HepG2 (cell line): ENCODE measurements at regions not wholly inside any gene's neighbourhood (a gene's known extent, or its start where the extent isn't known, plus 50 kb on each side); places are given as distances from the start of the nearest gene placed in this dataset.

Experiments
- ATAC-seq: fragments of 200-7000 bp; cut with Tn5 transposase; 3 replicates; pipeline ENCODE4 v1.9.1; 2020; ENCODE audit warnings: mild to moderate bottlenecking, moderate library complexity
- BruUV-seq: library from RNA; stranded (reverse); fragments of 400-500 nt; replicated peaks from 2 replicates; lab custom pipeline; 2021; lab: Mats Ljungman, UMichigan
- CTCF ChIA-PET: fragments of 300-600 bp; formaldehyde crosslinking; extraction: SDS; loops from one replicate; lab custom pipeline; 2021; ENCODE audit warnings: low total read pairs, inconsistent platforms, low intra/inter-chr PET ratio; lab: Yijun Ruan, JAX
- POLR2A ChIA-PET: fragments of 350-600 bp; sonication (Branson Sonifier 250); formaldehyde crosslinking; loops from one replicate; lab custom pipeline; 2020; ENCODE audit warnings: antibody characterized with exemption, inconsistent platforms; lab: Yijun Ruan, JAX
- DNase-seq: peaks from one replicate; pipeline ENCODE4 v3.0.0-alpha.2; 2015; ENCODE audit warnings: low spot score
- FAIRE-seq: peaks from 3 replicates; lab custom pipeline; 2011; peaks lifted over from hg19 to GRCh38; lab: Jason Lieb, UNC
- H2AFZ ChIP-seq: one replicate; pipeline ENCODE4 v1.6.1; 2011; ENCODE audit warnings: low read length, inconsistent platforms
- H3K27ac ChIP-seq: fragments of 300-600 bp; 3 replicates; pipeline ENCODE4 v1.8.0; 2011; ENCODE audit warnings: mixed run types, mild to moderate bottlenecking, mixed read lengths, low read length, inconsistent platforms; ENCODE audit not compliant: insufficient read depth; ENCODE audit errors: extremely low read length
- H3K27me3 ChIP-seq, 2 experiments: fragments of 200-600 bp in 1 of 2; 2 replicates in 1 of 2; 3 replicates in 1 of 2; pipeline versions ENCODE4 v1.6.0 to v1.8.0; 2011; ENCODE audit warnings: low read length in 2 of 2, mild to moderate bottlenecking in 2 of 2, moderate library complexity in 2 of 2, inconsistent platforms in 1 of 2; ENCODE audit not compliant: insufficient read depth in 2 of 2, control insufficient read depth in 1 of 2
- H3K36me3 ChIP-seq, 2 experiments: fragments of 200-600 bp in 1 of 2; replicated peaks in 1 of 2; 2 replicates in 1 of 2; 3 replicates in 1 of 2; pipeline versions ENCODE4 v1.5.1 to v1.8.0; 2011; ENCODE audit warnings: low read length in 2 of 2, inconsistent platforms in 1 of 2; ENCODE audit not compliant: insufficient read depth in 2 of 2, control insufficient read depth in 1 of 2
- H3K4me1 ChIP-seq: 2 replicates; pipeline ENCODE4 v1.5.1; 2012; ENCODE audit warnings: low read length, inconsistent platforms; ENCODE audit not compliant: insufficient read depth
- H3K4me2 ChIP-seq: 2 replicates; pipeline ENCODE4 v1.6.0; 2011; ENCODE audit warnings: low read depth, low read length, inconsistent platforms
- H3K4me3 ChIP-seq, 3 experiments: fragments of 200-600 bp in 1 of 3; sonication (generic), shearing (Covaris generic) in 1 of 3; replicated peaks in 1 of 3; 2 replicates each; pipeline ENCODE4 v1.5.1; 2011 to 2016; ENCODE audit warnings: low read length in 3 of 3, inconsistent platforms in 2 of 3, low read depth in 2 of 3, mild to moderate bottlenecking in 2 of 3, control low read depth in 1 of 3, mixed read lengths in 1 of 3; ENCODE audit not compliant: insufficient read depth in 1 of 3
- H3K79me2 ChIP-seq: one replicate; pipeline ENCODE4 v1.6.1; 2011; ENCODE audit warnings: low read length, inconsistent platforms; ENCODE audit not compliant: insufficient read depth
- H3K9ac ChIP-seq: 2 replicates; pipeline ENCODE4 v1.6.0; 2011; ENCODE audit warnings: mild to moderate bottlenecking, low read depth, low read length, inconsistent platforms; ENCODE audit not compliant: insufficient read depth
- H3K9me3 ChIP-seq: 2 replicates; pipeline ENCODE4 v1.5.1; 2012; ENCODE audit warnings: mild to moderate bottlenecking, low read length
- H4K20me1 ChIP-seq: 2 replicates; pipeline ENCODE4 v1.6.0; 2011; ENCODE audit warnings: inconsistent platforms, mild to moderate bottlenecking, low read length, moderate library complexity; ENCODE audit not compliant: insufficient read depth
- KLF13 ChIP-seq: sonication (generic); formaldehyde crosslinking; IDR thresholded peaks from 2 replicates; pipeline ENCODE4 v1.4.0; 2020; ENCODE audit warnings: mild to moderate bottlenecking, missing genetic modification reagents
- NFIC ChIP-seq: IDR thresholded peaks from 2 replicates; pipeline ENCODE4 v1.6.1; 2012; ENCODE audit warnings: mild to moderate bottlenecking, low read length, inconsistent platforms
- SMARCE1 ChIP-seq: fragments of 450-650 bp; IDR thresholded peaks from 2 replicates; pipeline ENCODE4 v1.6.1; 2017; ENCODE audit warnings: borderline replicate concordance
- ZFP82 ChIP-seq: sonication (generic); formaldehyde crosslinking; IDR thresholded peaks from 2 replicates; pipeline ENCODE4 v1.5.1; 2020; ENCODE audit warnings: mild to moderate bottlenecking, missing genetic modification reagents, borderline replicate concordance
- ZNF577 ChIP-seq: sonication (generic); formaldehyde crosslinking; IDR thresholded peaks from 2 replicates; pipeline ENCODE4 v1.4.0; 2020; ENCODE audit warnings: mild to moderate bottlenecking, low read depth, missing genetic modification reagents, borderline replicate concordance
- ZNF703 ChIP-seq: sonication (generic); formaldehyde crosslinking; IDR thresholded peaks from 2 replicates; pipeline ENCODE4 v1.5.1; 2020; ENCODE audit warnings: missing genetic modification reagents, mild to moderate bottlenecking, moderate library complexity, borderline replicate concordance
- ZNF839 ChIP-seq: sonication (generic); formaldehyde crosslinking; IDR thresholded peaks from 2 replicates; pipeline ENCODE4 v1.4.0; 2020; ENCODE audit warnings: missing genetic modification reagents, mild to moderate bottlenecking, borderline replicate concordance
- WGBS: methylation state at CpG from one replicate; pipeline ENCODE4 v1.1.6; 2017; ENCODE audit warnings: low lambda C conversion rate; 5-methylcytosine and 5-hydroxymethylcytosine counted together
- in situ Hi-C: cut with HindIII; loops from 2 replicates; pipeline ENCODE4 v1.10.0; 2017; ENCODE audit warnings: low pct_unique_long_range_greater_than_20kb; ENCODE audit not compliant: extremely low pct_ligation_motif_present
- intact Hi-C: fragments of 100-400 bp; cut with micrococcal nuclease; formaldehyde crosslinking; loops from one replicate; pipeline ENCODE4 v1.10.0; 2022; ENCODE audit not compliant: unreplicated experiment
- TF ChIP-seq, protein P1 (sequence below): sonication (generic); formaldehyde crosslinking; IDR thresholded peaks from 2 replicates; pipeline ENCODE4 v1.5.0; 2020; ENCODE audit warnings: missing genetic modification reagents, mild to moderate bottlenecking, borderline replicate concordance
- TF ChIP-seq, protein P2 (sequence below): sonication (generic); formaldehyde crosslinking; IDR thresholded peaks from 2 replicates; pipeline ENCODE4 v1.5.0; 2020; ENCODE audit warnings: mild to moderate bottlenecking, missing genetic modification reagents, borderline replicate concordance
- TF ChIP-seq, protein P3 (sequence below): sonication (generic); formaldehyde crosslinking; IDR thresholded peaks from 2 replicates; pipeline ENCODE4 v1.4.0; 2020; ENCODE audit warnings: missing genetic modification reagents

DNA sequence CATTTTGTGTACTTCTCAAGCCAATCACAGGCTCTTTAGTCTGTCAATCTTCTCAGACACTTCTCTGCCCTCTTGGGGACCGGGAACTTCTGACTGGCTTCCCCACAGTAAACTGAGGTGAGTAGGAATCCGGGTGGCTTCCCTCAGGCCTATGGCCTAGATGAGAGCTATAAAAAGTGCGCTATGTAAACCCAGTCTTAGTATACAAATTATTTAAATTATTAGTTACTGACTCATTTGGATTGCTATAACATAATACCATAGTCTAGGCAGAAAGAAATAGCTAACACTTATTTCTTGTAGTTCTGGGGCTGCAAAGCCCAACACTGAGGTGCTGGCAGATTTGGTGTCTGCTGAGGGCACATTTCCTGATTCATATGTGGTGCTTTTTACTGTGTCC lies 109.2 kb upstream of the MCHR2 start:
- ChIA-PET POLR2A (no interaction called here), CTCF (no interaction called here)
- no peak for DNase-seq
- ATAC-seq, result no peak
- Histone ChIP-seq H3K36me3 (no peaks in the 10 kb centered on the region), H3K9ac (no peak overlapping the region), H3K27me3 (no peaks in the 10 kb centered on the region), H3K9me3 (no peaks in the 10 kb centered on the region), H2AFZ (no peak overlapping the region), H3K79me2 (no peaks in the 10 kb centered on the region), H3K4me1 (no peaks in the 10 kb centered on the region), H3K4me3 (no peak overlapping the region), H3K27ac (no peak overlapping the region), H4K20me1 (no peaks in the 10 kb centered on the region), H3K4me2 (no peak overlapping the region)
- in situ Hi-C loops (no loop called here), intact Hi-C loops (no loop called here)
- 13% methylated on average over 3 of the region's 3 CpGs for whole genome bisulfite sequencing
- FAIRE-seq, result no peak
- BruUV-seq, result no TSS peak
- no peak for TF ChIP-seq KLF13 (CRISPR knock-in tag)
- no peak for TF ChIP-seq ZNF577
- no peak for TF ChIP-seq NFIC
- TF ChIP-seq ZNF703, result no peak
- no peak for TF ChIP-seq ZNF839 (CRISPR knock-in tag)
- no peak for TF ChIP-seq ZFP82 (CRISPR knock-in tag)
- TF ChIP-seq SMARCE1, result no peak
- TF ChIP-seq, protein P1, sequence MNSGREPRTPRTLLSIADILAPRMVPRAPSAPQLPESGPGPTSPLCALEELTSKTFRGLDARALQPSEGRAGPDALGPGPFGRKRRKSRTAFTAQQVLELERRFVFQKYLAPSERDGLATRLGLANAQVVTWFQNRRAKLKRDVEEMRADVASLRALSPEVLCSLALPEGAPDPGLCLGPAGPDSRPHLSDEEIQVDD (CRISPR knock-in tag), result no peak
- TF ChIP-seq, protein P2, sequence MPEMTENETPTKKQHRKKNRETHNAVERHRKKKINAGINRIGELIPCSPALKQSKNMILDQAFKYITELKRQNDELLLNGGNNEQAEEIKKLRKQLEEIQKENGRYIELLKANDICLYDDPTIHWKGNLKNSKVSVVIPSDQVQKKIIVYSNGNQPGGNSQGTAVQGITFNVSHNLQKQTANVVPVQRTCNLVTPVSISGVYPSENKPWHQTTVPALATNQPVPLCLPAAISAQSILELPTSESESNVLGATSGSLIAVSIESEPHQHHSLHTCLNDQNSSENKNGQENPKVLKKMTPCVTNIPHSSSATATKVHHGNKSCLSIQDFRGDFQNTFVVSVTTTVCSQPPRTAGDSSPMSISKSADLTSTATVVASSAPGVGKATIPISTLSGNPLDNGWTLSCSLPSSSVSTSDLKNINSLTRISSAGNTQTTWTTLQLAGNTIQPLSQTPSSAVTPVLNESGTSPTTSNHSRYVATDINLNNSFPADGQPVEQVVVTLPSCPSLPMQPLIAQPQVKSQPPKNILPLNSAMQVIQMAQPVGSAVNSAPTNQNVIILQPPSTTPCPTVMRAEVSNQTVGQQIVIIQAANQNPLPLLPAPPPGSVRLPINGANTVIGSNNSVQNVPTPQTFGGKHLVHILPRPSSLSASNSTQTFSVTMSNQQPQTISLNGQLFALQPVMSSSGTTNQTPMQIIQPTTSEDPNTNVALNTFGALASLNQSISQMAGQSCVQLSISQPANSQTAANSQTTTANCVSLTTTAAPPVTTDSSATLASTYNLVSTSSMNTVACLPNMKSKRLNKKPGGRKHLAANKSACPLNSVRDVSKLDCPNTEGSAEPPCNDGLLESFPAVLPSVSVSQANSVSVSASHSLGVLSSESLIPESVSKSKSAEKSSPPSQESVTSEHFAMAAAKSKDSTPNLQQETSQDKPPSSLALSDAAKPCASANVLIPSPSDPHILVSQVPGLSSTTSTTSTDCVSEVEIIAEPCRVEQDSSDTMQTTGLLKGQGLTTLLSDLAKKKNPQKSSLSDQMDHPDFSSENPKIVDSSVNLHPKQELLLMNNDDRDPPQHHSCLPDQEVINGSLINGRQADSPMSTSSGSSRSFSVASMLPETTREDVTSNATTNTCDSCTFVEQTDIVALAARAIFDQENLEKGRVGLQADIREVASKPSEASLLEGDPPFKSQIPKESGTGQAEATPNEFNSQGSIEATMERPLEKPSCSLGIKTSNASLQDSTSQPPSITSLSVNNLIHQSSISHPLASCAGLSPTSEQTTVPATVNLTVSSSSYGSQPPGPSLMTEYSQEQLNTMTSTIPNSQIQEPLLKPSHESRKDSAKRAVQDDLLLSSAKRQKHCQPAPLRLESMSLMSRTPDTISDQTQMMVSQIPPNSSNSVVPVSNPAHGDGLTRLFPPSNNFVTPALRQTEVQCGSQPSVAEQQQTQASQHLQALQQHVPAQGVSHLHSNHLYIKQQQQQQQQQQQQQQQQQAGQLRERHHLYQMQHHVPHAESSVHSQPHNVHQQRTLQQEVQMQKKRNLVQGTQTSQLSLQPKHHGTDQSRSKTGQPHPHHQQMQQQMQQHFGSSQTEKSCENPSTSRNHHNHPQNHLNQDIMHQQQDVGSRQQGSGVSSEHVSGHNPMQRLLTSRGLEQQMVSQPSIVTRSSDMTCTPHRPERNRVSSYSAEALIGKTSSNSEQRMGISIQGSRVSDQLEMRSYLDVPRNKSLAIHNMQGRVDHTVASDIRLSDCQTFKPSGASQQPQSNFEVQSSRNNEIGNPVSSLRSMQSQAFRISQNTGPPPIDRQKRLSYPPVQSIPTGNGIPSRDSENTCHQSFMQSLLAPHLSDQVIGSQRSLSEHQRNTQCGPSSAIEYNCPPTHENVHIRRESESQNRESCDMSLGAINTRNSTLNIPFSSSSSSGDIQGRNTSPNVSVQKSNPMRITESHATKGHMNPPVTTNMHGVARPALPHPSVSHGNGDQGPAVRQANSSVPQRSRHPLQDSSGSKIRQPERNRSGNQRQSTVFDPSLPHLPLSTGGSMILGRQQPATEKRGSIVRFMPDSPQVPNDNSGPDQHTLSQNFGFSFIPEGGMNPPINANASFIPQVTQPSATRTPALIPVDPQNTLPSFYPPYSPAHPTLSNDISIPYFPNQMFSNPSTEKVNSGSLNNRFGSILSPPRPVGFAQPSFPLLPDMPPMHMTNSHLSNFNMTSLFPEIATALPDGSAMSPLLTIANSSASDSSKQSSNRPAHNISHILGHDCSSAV, result no peak
- TF ChIP-seq, protein P3, sequence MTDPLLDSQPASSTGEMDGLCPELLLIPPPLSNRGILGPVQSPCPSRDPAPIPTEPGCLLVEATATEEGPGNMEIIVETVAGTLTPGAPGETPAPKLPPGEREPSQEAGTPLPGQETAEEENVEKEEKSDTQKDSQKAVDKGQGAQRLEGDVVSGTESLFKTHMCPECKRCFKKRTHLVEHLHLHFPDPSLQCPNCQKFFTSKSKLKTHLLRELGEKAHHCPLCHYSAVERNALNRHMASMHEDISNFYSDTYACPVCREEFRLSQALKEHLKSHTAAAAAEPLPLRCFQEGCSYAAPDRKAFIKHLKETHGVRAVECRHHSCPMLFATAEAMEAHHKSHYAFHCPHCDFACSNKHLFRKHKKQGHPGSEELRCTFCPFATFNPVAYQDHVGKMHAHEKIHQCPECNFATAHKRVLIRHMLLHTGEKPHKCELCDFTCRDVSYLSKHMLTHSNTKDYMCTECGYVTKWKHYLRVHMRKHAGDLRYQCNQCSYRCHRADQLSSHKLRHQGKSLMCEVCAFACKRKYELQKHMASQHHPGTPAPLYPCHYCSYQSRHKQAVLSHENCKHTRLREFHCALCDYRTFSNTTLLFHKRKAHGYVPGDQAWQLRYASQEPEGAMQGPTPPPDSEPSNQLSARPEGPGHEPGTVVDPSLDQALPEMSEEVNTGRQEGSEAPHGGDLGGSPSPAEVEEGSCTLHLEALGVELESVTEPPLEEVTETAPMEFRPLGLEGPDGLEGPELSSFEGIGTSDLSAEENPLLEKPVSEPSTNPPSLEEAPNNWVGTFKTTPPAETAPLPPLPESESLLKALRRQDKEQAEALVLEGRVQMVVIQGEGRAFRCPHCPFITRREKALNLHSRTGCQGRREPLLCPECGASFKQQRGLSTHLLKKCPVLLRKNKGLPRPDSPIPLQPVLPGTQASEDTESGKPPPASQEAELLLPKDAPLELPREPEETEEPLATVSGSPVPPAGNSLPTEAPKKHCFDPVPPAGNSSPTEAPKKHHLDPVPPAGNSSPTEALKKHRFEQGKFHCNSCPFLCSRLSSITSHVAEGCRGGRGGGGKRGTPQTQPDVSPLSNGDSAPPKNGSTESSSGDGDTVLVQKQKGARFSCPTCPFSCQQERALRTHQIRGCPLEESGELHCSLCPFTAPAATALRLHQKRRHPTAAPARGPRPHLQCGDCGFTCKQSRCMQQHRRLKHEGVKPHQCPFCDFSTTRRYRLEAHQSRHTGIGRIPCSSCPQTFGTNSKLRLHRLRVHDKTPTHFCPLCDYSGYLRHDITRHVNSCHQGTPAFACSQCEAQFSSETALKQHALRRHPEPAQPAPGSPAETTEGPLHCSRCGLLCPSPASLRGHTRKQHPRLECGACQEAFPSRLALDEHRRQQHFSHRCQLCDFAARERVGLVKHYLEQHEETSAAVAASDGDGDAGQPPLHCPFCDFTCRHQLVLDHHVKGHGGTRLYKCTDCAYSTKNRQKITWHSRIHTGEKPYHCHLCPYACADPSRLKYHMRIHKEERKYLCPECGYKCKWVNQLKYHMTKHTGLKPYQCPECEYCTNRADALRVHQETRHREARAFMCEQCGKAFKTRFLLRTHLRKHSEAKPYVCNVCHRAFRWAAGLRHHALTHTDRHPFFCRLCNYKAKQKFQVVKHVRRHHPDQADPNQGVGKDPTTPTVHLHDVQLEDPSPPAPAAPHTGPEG (CRISPR knock-in tag), result no peak
